Right lobe of liver (tissue), 6 donors: ENCODE measurements at regions not wholly inside any gene's neighbourhood (a gene's known extent, or its start where the extent isn't known, plus 50 kb on each side); places are given as distances from the start of the nearest gene placed in this dataset.
A peak's percentile ranks its signal among the peaks of the same experiment; 100 is the strongest.

Experiments used
- ATAC-seq, 4 donors: fragments of 200-7000 bp; cut with Tn5 transposase; one replicate each; pipeline ENCODE4 v1.9.1; 2020; ENCODE audit warnings: mild to moderate bottlenecking in 4 of 4, moderate library complexity in 4 of 4
- DNase-seq, 3 donors: peaks; one replicate each; pipeline ENCODE4 v3.0.0-alpha.2; 2020
- H3K27ac ChIP-seq, 3 donors: fragments of 200-600 bp; one replicate each; pipeline ENCODE4 v1.8.0; 2022
- H3K27me3 ChIP-seq, 2 donors: fragments of 200-600 bp; one replicate each; pipeline ENCODE4 v1.8.0; 2022
- H3K36me3 ChIP-seq, 4 donors: fragments of 200-600 bp; sonication (generic) in 1 of 4; one replicate each; pipeline versions ENCODE4 v1.5.1 to v1.8.0; 2017 to 2022; ENCODE audit warnings: control low read depth in 1 of 4
- H3K4me1 ChIP-seq, 4 donors: fragments of 200-600 bp; sonication (generic) in 1 of 4; one replicate each; pipeline versions ENCODE4 v1.5.1 to v1.8.0; 2017 to 2022; ENCODE audit warnings: control low read depth in 1 of 4
- H3K4me3 ChIP-seq, 3 donors: fragments of 200-600 bp; one replicate each; pipeline ENCODE4 v1.8.0; 2022
- H3K9me3 ChIP-seq, 4 donors: fragments of 200-600 bp; sonication (generic) in 1 of 4; one replicate each; pipeline versions ENCODE4 v1.5.1 to v1.8.0; 2017 to 2022; ENCODE audit warnings: control low read depth in 1 of 4
- CTCF ChIP-seq, 4 donors: fragments of 200-600 bp in 3 of 4; fragments of 450-650 bp in 1 of 4; IDR thresholded peaks; one replicate each; pipeline versions ENCODE4 v1.5.1 to v1.8.0; 2016 to 2022; ENCODE audit warnings: antibody characterized with exemption in 4 of 4, mild to moderate bottlenecking in 2 of 4
- POLR2A ChIP-seq: fragments of 450-650 bp; IDR thresholded peaks from one replicate; pipeline ENCODE4 v1.6.1; 2017; ENCODE audit warnings: antibody characterized with exemption, mild to moderate bottlenecking
- WGBS: methylation state at CpG from one replicate; pipeline ENCODE4 v1.1.6; 2018; ENCODE audit warnings: low coverage, low lambda C conversion rate; ENCODE audit not compliant: insufficient coverage; ENCODE audit errors: missing lambda C conversion rate; 5-methylcytosine and 5-hydroxymethylcytosine counted together
- intact Hi-C, 2 donors: fragments of 100-400 bp; cut with DNase I; formaldehyde crosslinking; loops; one replicate each; pipeline versions ENCODE4 v1.11.2 to v1.14.1; 2022
- donor health status: DM: no; HTN: yes; CAD: no.
- donor health status: DM: no; HTN: no; CAD: no.
- donor health status: DM: no; HTN: no; CAD: no.
- donor health status: DM: no; HTN: yes; CAD: no.
- donor health status: DM: no; HTN: yes; CAD: no.

DNA sequence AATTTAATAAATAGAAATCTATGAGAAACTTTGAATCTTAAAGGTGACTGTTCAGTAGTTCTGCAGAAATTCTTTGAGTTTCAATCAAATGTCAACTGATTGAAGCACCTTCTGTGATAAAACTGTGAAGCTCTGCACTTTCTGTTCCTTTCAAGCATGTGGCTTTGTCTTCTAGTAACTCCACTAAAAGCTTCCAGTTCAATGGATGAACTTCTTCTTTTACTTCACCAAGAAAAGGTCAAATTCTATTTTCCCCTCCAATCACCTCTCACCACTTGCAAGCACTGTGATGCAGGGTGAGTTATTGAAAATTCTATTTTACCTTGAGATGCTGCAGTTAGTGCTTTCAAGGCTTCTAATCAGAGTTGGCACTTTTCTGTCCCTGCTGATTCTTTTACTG lies 515.3 kb upstream of the B3GALT2 start:
- Histone ChIP-seq H3K9me3 (no peaks in the 10 kb centered on the region), H3K4me3 (no peak overlapping the region), H3K27me3 (no peaks in the 10 kb centered on the region), H3K27ac (no peak overlapping the region), H3K36me3 (no peaks in the 10 kb centered on the region), H3K4me1 (no peaks in the 10 kb centered on the region)
- no peak for ATAC-seq
- DNase-seq, result no peak
- no peak for TF ChIP-seq POLR2A
- TF ChIP-seq CTCF (IDR thresholded peaks at IDR 0.05), result no peak
- intact Hi-C loops, result no loop called here

GRCh38 chr1:193700710-193701355 lies 514.4 kb upstream of the B3GALT2 start:
- intact Hi-C loops, result no loop called here
- 88% methylated on average over 3 of the region's 3 CpGs for WGBS
- ATAC-seq, result peak in 1 of 4 donors; percentile 72

DNA sequence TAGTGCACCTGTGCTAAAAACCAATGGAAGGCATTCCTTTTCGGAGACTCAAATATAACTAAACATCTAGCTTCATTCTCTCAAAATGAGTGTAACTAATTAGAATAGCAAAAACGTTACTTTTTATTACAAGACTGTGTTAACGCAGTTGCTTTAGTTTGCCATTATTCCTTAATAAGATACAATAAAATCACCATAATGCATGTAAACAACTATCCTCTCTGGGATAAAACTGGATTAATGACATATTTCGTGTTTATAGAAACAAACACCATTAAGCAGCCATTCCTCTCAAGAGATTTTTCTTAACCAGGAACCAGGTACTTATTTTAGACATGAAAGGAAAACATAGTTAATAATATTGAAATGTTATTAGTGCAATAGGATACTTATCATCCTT lies 512.8 kb upstream of the B3GALT2 start:
- intact Hi-C loops, result no loop called here
- TF ChIP-seq POLR2A (no peak), CTCF (IDR thresholded peaks at IDR 0.05) (no peak)
- WGBS, result 87% methylated on average over 4 of the region's 4 CpGs

More at GRCh38 chr1:193700710-193701355, 514.4 kb upstream of the B3GALT2 start:
- H3K27me3 ChIP-seq, result no peaks in the 10 kb centered on the region
- TF ChIP-seq CTCF (IDR thresholded peaks at IDR 0.05) (no peak), POLR2A (no peak)
- no peaks in the 10 kb centered on the region for H3K36me3 ChIP-seq
- H3K4me3 ChIP-seq, result no peak overlapping the region
- DNase-seq, result no peak
- no peaks in the 10 kb centered on the region for H3K4me1 ChIP-seq
- H3K9me3 ChIP-seq, result no peaks in the 10 kb centered on the region
- no peak overlapping the region for H3K27ac ChIP-seq

DNA sequence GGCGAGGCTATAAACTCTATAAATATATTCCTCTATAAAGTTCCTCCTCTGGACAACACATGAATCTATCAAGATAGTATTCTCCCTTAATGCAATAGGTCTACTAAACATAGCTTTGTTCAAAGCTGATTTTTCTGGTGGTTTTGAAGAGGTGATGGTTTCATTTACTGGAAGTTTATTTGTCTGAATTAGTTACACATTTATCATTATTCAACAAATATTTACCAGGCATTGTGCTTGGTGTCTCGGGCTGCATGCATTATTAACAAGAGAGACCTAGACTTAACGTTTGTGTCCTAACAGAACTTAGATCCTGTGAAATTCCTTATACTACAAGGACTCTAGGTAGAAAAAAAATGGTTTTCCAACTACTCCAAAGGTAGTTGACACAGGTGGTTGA lies 511.4 kb upstream of the B3GALT2 start:
- ATAC-seq (no peak), DNase-seq (no peak)
- Histone ChIP-seq H3K4me1 (no peaks in the 10 kb centered on the region), H3K27me3 (no peaks in the 10 kb centered on the region), H3K36me3 (no peaks in the 10 kb centered on the region), H3K9me3 (no peaks in the 10 kb centered on the region), H3K27ac (no peak overlapping the region), H3K4me3 (no peak overlapping the region)
- intact Hi-C loops, result no loop called here
- WGBS, result 73% methylated on average over 3 of the region's 3 CpGs
- TF ChIP-seq POLR2A (no peak), CTCF (IDR thresholded peaks at IDR 0.05) (no peak)

More for the DNA sequence above, 512.8 kb upstream of the B3GALT2 start:
- no peak for ATAC-seq
- H3K27me3 ChIP-seq, result no peaks in the 10 kb centered on the region
- no peaks in the 10 kb centered on the region for H3K4me1 ChIP-seq
- no peak overlapping the region for H3K27ac ChIP-seq
- DNase-seq, result no peak
- H3K9me3 ChIP-seq, result no peaks in the 10 kb centered on the region
- H3K4me3 ChIP-seq, result no peak overlapping the region
- H3K36me3 ChIP-seq, result no peaks in the 10 kb centered on the region
